ENCODE measurements at regions not wholly inside any gene's neighbourhood (a gene's known extent, or its start where the extent isn't known, plus 50 kb on each side); places are given as distances from the start of the nearest gene placed in this dataset.

DNA sequence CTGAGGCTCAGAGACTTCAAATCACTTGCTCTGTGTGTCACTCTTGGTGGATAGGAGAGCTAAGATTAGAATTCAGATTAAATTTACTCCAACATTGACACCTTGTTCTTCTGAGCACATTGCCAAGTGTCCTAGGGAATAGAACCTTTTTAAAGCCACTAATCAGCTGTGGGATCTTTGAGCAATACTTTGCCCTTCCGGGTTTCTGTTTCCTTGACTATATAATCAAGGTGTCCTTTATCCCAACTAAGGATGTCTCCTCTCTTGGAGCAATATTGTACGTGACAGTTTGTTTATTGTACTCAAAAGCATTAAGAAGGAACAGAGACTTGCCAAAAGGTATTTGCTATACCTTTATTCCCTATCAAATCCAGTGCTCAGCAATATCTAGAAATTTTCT lies 170.9 kb upstream of the CADPS start:
- H3K4me1 Mint-ChIP-seq (ENCODE audit: low read depth), result no peaks in the 10 kb centered on the region
- H3K9me3 Mint-ChIP-seq (ENCODE audit: low read depth), result peaks cover 2% of the 10 kb centered on the region
- DNase-seq (ENCODE audit: low spot score), result no peak
- no peaks in the 10 kb centered on the region for H3K27me3 Mint-ChIP-seq (ENCODE audit: low read depth)
- TF ChIP-seq, protein P1, sequence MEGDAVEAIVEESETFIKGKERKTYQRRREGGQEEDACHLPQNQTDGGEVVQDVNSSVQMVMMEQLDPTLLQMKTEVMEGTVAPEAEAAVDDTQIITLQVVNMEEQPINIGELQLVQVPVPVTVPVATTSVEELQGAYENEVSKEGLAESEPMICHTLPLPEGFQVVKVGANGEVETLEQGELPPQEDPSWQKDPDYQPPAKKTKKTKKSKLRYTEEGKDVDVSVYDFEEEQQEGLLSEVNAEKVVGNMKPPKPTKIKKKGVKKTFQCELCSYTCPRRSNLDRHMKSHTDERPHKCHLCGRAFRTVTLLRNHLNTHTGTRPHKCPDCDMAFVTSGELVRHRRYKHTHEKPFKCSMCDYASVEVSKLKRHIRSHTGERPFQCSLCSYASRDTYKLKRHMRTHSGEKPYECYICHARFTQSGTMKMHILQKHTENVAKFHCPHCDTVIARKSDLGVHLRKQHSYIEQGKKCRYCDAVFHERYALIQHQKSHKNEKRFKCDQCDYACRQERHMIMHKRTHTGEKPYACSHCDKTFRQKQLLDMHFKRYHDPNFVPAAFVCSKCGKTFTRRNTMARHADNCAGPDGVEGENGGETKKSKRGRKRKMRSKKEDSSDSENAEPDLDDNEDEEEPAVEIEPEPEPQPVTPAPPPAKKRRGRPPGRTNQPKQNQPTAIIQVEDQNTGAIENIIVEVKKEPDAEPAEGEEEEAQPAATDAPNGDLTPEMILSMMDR (IDR thresholded peaks at IDR 0.05), result no peak
- H3K36me3 Mint-ChIP-seq (ENCODE audit: low read depth), result no peaks in the 10 kb centered on the region
- H3K4me3 Mint-ChIP-seq (ENCODE audit: unreplicated experiment), result no peak overlapping the region
- no peak overlapping the region for H3K27ac Mint-ChIP-seq (ENCODE audit: unreplicated experiment)

DNA sequence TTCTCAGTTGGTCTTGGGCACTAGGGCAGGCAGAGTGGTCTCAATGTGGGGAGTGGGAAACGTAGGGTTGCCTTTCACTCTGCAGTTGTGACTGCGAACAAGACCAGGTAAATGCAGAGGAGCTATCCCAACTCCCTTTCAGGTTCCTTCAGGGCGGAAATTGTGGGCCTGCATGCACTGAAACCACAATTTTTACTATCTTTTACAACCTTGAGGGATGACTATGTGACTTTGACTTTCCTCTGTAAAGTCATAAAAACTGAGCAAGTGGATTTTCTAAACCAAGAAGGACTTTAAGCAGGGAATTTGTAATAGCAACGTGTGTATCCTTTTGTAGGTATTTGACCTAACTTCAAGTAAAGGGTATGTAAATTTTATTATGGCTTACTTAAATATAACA lies 171.4 kb upstream of the CADPS start:
- Mint-ChIP-seq H3K9me3 (ENCODE audit: low read depth) (peaks cover 2% of the 10 kb centered on the region), H3K4me3 (ENCODE audit: unreplicated experiment) (no peak overlapping the region), H3K4me1 (ENCODE audit: low read depth) (no peaks in the 10 kb centered on the region), H3K27ac (ENCODE audit: unreplicated experiment) (no peak overlapping the region), H3K36me3 (ENCODE audit: low read depth) (no peaks in the 10 kb centered on the region), H3K27me3 (ENCODE audit: low read depth) (no peaks in the 10 kb centered on the region)
- DNase-seq (ENCODE audit: low spot score), result no peak
- TF ChIP-seq, protein P1 (IDR thresholded peaks at IDR 0.05), result no peak

DNA sequence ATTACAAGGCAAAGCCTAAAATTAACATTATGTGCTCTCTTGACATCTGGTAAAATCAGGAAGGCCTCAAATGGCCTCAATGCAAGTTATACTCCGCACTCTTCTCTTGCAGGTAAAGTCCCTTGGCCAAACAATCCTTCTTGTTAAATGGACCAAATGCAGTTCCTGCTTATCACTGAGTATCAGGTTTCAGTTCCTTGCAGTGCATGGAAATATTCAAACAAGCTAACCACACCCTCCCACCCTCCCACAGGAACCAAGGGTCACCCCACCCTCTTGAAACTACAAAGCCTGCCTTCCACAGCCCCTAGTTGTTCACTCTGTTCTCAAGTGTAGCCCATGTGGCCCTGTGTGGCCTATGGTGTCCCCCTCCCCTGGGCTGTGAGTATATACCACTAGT lies 171.9 kb upstream of the CADPS start:
- H3K27me3 Mint-ChIP-seq (ENCODE audit: low read depth), result no peaks in the 10 kb centered on the region
- H3K4me1 Mint-ChIP-seq (ENCODE audit: low read depth), result no peaks in the 10 kb centered on the region
- TF ChIP-seq, protein P1 (IDR thresholded peaks at IDR 0.05), result no peak
- no peak overlapping the region for H3K27ac Mint-ChIP-seq (ENCODE audit: unreplicated experiment)
- H3K9me3 Mint-ChIP-seq (ENCODE audit: low read depth), result peaks cover 2% of the 10 kb centered on the region
- H3K36me3 Mint-ChIP-seq (ENCODE audit: low read depth), result no peaks in the 10 kb centered on the region
- no peak for DNase-seq (ENCODE audit: low spot score)
- H3K4me3 Mint-ChIP-seq (ENCODE audit: unreplicated experiment), result no peak overlapping the region

DNA sequence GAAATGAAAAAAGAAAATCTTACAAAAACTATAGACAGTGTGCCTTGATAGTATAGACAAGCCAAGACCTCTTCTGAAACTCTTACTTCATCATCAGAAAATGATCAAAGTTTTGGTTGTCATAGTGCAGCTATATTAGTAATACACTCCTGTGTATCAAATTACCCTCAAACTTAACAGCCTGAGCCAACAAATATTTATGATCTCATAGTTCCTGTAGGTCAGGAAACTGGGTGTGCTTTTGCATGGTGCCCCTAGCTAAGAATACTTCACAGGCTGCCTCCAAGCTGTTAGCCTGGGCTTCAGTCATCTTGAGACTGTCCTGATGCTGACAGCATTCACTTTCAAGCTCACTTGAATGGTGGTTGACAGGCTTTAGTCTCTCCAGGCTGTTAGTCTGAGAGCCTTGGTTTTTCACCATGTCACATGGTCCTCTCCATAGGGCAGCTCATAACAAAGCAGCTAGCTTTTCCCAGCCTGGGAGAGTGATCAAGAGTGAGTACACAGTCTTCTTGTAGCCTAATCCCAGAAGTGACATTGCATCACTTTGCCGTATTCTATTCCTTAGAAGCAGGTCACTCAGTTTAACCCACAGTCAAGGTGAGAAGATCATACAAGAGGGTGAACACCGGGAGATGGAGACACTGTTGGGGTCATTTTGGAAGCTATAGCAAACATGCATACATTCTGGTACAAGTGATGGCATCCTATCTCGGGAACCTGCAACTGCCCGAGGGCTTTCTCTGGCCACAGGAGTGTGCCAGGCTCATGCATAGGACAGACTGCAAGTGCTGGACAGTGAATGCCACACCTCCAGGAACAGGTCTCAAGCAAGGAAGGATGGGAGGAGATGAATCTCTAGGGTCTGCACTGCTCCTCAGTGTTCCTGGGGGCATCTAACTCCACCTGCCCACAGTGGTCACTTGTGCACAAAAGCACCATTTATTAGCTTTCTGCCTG lies 173.4 kb upstream of the CADPS start:
- DNase-seq (ENCODE audit: low spot score), result no peak
- H3K36me3 Mint-ChIP-seq (ENCODE audit: low read depth), result no peaks in the 10 kb centered on the region
- TF ChIP-seq, protein P1 (IDR thresholded peaks at IDR 0.05), result no peak
- no peak overlapping the region for H3K27ac Mint-ChIP-seq (ENCODE audit: unreplicated experiment)
- no peak overlapping the region for H3K4me3 Mint-ChIP-seq (ENCODE audit: unreplicated experiment)
- H3K9me3 Mint-ChIP-seq (ENCODE audit: low read depth), result peaks cover 5% of the 10 kb centered on the region
- H3K4me1 Mint-ChIP-seq (ENCODE audit: low read depth), result no peaks in the 10 kb centered on the region
- H3K27me3 Mint-ChIP-seq (ENCODE audit: low read depth), result no peaks in the 10 kb centered on the region

DNA sequence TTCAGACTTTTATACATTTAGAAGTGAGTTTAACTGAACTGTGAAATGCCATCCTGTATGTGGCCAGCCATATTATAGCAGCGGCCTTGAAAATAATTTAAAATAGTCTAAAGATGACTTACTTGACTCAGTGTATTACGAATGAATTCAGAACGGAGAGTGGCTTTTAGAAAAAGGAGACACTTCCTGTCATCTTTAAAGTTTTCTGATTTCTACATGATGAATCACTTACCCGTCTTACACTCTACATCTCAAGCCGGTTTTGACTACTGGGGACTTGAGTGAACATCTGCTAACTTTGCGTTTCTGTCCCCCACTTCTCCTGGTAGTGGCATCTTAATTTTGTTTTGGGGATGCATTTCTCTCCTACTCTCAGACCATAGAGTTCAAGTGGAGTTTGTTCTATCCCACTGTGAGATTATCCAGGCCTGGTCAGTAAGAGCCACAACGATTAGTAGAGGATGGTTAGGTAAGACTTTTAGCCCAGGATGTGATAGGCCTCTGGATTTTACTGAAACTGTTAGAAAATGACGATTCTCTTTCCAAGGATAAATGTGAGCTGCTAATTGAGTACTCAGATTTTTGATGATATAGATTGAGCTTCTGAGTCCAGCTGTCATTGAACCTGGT lies 175.4 kb upstream of the CADPS start:
- H3K36me3 Mint-ChIP-seq (ENCODE audit: low read depth), result no peaks in the 10 kb centered on the region

More for the DNA sequence above, 175.4 kb upstream of the CADPS start:
- no peaks in the 10 kb centered on the region for H3K27me3 Mint-ChIP-seq (ENCODE audit: low read depth)
- no peak overlapping the region for H3K4me3 Mint-ChIP-seq (ENCODE audit: unreplicated experiment)
- H3K27ac Mint-ChIP-seq (ENCODE audit: unreplicated experiment), result no peak overlapping the region
- H3K9me3 Mint-ChIP-seq (ENCODE audit: low read depth), result peaks cover 6% of the 10 kb centered on the region
- no peak for DNase-seq (ENCODE audit: low spot score)
- no peaks in the 10 kb centered on the region for H3K4me1 Mint-ChIP-seq (ENCODE audit: low read depth)
- TF ChIP-seq, protein P1 (IDR thresholded peaks at IDR 0.05), result no peak
